Immature natural killer cell (primary cell): ENCODE measurements at regions not wholly inside any gene's neighbourhood (a gene's known extent, or its start where the extent isn't known, plus 50 kb on each side); places are given as distances from the start of the nearest gene placed in this dataset.
"Not testable (repeated sequence)": the region's sequence is repeated elsewhere in the genome, so short reads cannot be mapped to it uniquely, and the experiment has no call there.

Experiments
- DNase-seq, 3 donors: peaks; one replicate each; pipeline ENCODE4 v3.0.0; 2022; ENCODE audit warnings: mixed read lengths in 1 of 3
- H3K27ac Mint-ChIP-seq, 6 donors: one replicate each; pipeline ENCODE4 v1.8.0; 2020; ENCODE audit warnings: mixed read lengths in 6 of 6, mild to moderate bottlenecking in 5 of 6, inconsistent platforms in 4 of 6, moderate library complexity in 3 of 6
- H3K27me3 Mint-ChIP-seq, 3 donors: one replicate each; pipeline ENCODE4 v1.8.0; 2020 to 2021; ENCODE audit warnings: low read depth in 3 of 3, mild to moderate bottlenecking in 3 of 3, mixed read lengths in 3 of 3, moderate library complexity in 3 of 3, inconsistent platforms in 1 of 3
- H3K36me3 Mint-ChIP-seq, 3 donors: one replicate each; pipeline ENCODE4 v1.8.0; 2020; ENCODE audit warnings: mixed read lengths in 3 of 3, inconsistent platforms in 2 of 3, mild to moderate bottlenecking in 2 of 3
- H3K4me1 Mint-ChIP-seq, 2 donors: one replicate each; pipeline ENCODE4 v1.8.0; 2020; ENCODE audit warnings: inconsistent platforms in 2 of 2, mild to moderate bottlenecking in 2 of 2, mixed read lengths in 2 of 2, moderate library complexity in 1 of 2
- H3K4me3 Mint-ChIP-seq, 5 donors: one replicate each; pipeline ENCODE4 v1.8.0; 2020; ENCODE audit warnings: mild to moderate bottlenecking in 5 of 5, mixed read lengths in 5 of 5, inconsistent platforms in 3 of 5, moderate library complexity in 3 of 5
- H3K9me3 Mint-ChIP-seq, 6 donors: one replicate each; pipeline ENCODE4 v1.8.0; 2020; ENCODE audit warnings: mild to moderate bottlenecking in 6 of 6, mixed read lengths in 6 of 6, inconsistent platforms in 4 of 6, moderate library complexity in 3 of 6

DNA sequence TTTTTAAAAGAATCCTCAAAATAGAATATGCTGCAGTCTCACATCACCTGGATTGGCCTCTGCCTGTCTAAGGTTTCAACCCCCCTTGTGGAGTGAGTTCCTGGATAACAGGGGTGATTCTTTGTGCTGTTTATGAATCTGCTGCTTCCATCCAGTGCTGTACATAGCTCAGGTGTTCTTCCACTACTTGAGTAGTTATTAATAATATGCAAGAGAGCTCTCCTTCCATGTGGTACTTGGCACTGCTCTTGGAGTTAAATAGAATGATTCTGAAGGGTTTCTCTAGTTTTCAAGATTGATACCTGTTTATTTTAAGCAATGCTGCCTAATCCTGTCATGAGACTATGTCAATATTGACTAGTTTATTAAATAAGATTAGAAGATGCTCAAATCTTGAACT, 273.6 kb downstream of the RDH14 start:
- H3K4me3 Mint-ChIP-seq = no peak overlapping the region
- H3K27me3 Mint-ChIP-seq = no peaks in the 10 kb centered on the region
- no peaks in the 10 kb centered on the region for H3K4me1 Mint-ChIP-seq
- no peak for DNase-seq
- no peak overlapping the region for H3K27ac Mint-ChIP-seq
- H3K36me3 Mint-ChIP-seq = no peaks in the 10 kb centered on the region
- peaks cover 1 to 11% (median 8%) of the 10 kb centered on the region in 6 donors for H3K9me3 Mint-ChIP-seq

DNA sequence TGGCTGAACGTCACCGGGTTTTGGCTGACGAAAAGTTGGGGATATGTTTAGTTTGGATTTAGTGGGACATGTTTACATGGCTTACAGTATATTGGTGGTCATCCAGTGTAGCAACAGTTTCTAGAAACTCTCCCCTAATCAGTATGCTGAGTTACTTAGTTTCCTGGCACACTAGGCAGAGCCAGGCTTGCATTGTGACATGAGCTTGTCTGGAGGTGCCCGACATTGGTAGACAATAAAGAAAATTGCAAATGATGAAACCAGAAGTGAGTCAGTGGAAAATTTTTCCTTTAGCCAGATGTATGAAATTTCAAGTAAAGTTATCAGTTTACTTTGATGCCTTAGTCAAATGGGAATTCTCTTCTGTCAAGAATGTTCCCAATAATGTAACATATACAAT, 276.1 kb downstream of the RDH14 start:
- H3K27ac Mint-ChIP-seq = no peak overlapping the region
- no peaks in the 10 kb centered on the region for H3K27me3 Mint-ChIP-seq
- H3K9me3 Mint-ChIP-seq = peaks cover 3 to 16% (median 9%) of the 10 kb centered on the region in 6 donors
- no peak for DNase-seq
- H3K36me3 Mint-ChIP-seq = no peaks in the 10 kb centered on the region
- H3K4me3 Mint-ChIP-seq = no peak overlapping the region
- no peaks in the 10 kb centered on the region for H3K4me1 Mint-ChIP-seq

DNA sequence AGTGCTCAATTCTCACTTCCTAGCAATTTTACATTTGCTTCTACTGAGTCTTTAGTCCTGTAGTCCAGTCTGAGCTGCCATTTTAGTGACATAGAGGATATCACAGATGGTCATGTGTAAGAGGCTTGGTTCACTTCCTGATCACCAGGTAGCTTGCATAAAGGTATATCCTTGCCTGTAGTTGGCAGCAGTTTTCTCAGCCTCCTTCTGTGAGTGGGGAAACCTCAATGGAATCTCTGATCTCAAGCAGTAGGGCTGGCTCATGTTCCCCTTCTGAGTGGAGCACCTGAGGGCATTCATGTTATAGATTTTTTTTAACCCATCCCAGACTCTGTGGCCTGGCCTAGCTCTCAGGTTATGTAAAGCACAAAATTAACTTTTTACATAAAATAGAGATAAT, 278.4 kb downstream of the RDH14 start:
- Mint-ChIP-seq H3K27me3 (no peaks in the 10 kb centered on the region), H3K9me3 (peaks cover 4 to 21% (median 9%) of the 10 kb centered on the region in 6 donors), H3K4me1 (no peaks in the 10 kb centered on the region), H3K27ac (no peak overlapping the region), H3K4me3 (no peak overlapping the region), H3K36me3 (no peaks in the 10 kb centered on the region)
- DNase-seq = no peak

DNA sequence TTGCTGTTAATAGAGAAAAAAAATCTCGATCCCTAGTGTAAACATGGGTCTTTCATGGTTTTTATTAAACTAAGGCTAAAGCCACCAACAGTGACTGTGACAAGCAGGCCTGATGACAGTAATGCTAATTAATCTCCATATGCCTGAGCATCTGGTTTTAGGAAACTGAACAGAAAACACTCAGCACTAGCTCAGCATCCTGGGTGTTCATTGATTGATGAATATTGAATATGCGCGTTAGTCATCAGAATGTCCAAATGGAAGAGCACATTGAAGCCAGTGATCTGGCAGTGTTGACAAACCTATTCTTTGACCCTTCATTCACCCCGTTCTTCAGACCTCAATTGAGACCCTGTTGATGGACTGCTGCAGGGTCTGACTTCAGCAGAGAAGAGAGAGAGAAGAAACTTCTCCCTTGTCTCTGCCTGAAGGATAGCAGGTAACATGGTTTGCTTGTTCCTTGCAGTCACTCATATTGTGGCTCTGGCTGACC, 283.8 kb downstream of the RDH14 start:
- DNase-seq = no peak
- Mint-ChIP-seq H3K4me1 (no peaks in the 10 kb centered on the region), H3K9me3 (peaks cover 0 to 10% (median 4%) of the 10 kb centered on the region in 6 donors), H3K27me3 (no peaks in the 10 kb centered on the region), H3K27ac (no peak overlapping the region), H3K36me3 (no peaks in the 10 kb centered on the region), H3K4me3 (no peak overlapping the region)

DNA sequence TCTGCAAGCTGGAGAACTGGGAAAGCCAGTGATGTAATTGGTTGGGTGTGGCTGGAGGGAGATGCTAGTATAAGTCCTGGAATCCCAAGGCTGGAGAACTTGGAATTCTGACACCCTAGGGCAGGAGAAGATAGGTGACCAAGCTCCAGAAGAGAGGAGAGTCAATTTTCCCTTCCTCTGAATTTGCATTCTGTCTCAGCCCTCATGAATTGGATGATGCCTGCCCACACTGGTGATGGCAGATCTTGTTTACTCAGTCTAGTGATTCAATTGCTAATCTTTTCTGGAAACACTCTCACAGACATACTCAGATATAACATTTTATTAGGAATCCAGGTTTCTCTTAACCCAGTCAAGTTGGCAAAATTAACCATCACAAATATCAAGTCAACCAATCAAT, 287.2 kb downstream of the RDH14 start:
- Mint-ChIP-seq H3K27ac (no peak overlapping the region), H3K9me3 (peaks cover 0 to 14% (median 5%) of the 10 kb centered on the region in 6 donors)

DNA sequence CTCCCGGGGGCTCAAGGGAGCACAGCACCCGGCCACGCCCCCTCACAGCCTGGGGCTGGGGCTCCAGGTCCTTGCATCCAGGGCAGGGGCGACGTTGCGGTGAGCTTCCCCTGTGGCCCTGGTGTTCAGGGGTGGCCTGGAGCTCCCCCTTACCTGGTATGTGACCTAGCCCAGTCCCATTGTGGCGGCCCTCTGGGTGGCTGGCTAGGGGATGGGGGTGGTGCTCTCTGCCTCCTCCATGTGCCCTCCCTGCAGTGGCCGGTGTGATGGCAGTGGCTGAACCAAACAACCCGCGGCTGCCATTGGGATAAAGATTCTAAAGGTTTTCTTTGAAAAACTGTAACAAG, 288.3 kb downstream of the RDH14 start:
- peaks cover 0 to 15% (median 5%) of the 10 kb centered on the region in 6 donors for H3K9me3 Mint-ChIP-seq
- H3K27ac Mint-ChIP-seq = no peak overlapping the region
- H3K4me1 Mint-ChIP-seq = no peaks in the 10 kb centered on the region

More for the DNA sequence above, 287.2 kb downstream of the RDH14 start:
- Mint-ChIP-seq H3K36me3 (no peaks in the 10 kb centered on the region), H3K27me3 (no peaks in the 10 kb centered on the region), H3K4me1 (no peaks in the 10 kb centered on the region), H3K4me3 (no peak overlapping the region)
- DNase-seq = no peak

DNA sequence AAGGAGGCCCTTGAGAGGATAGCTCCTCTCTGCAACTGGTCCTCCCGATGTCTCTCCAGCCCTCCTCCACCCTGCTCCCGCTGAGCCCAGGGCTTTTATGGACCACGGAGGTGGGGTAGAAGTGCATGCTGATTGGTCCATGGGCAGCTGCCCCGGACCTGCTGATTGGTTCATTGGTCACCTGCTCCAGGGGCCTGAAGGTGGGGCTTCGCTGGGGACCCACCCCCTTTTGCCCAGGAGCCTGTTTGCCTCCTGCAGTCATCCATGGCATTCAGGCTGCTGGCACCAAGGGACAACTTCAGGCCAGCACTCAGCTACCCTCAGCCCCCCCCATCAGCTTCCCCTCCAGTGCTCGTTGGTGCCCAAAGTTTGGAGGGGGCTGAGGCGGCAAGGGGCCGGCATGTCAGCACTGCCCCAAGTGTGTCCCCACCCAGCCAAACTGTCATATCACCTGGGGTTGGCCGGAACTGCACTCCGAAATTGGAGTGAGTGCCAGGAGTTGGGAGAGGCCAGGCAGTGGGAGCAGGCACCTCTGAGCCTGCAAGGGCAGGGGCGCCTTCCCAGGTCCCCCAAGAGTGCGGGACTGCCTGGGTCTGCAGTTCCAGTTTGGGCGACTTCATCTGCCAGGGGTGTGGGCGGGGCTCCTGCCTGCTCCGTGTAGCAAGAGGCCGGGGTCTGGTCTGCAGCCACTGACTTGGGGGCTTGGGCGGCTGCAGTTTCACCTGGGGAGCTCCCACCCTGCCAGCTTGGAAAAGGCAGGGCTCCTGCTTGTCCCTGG, 288.9 kb downstream of the RDH14 start:
- Mint-ChIP-seq H3K27me3 (no peaks in the 10 kb centered on the region), H3K9me3 (peaks cover 0 to 15% (median 5%) of the 10 kb centered on the region in 6 donors), H3K27ac (no peak overlapping the region), H3K4me1 (no peaks in the 10 kb centered on the region), H3K36me3 (no peaks in the 10 kb centered on the region), H3K4me3 (no peak overlapping the region)
- DNase-seq = no peak

More for the DNA sequence above, 288.3 kb downstream of the RDH14 start:
- Mint-ChIP-seq H3K4me3 (no peak overlapping the region), H3K27me3 (no peaks in the 10 kb centered on the region), H3K36me3 (no peaks in the 10 kb centered on the region)
- DNase-seq = no peak

DNA sequence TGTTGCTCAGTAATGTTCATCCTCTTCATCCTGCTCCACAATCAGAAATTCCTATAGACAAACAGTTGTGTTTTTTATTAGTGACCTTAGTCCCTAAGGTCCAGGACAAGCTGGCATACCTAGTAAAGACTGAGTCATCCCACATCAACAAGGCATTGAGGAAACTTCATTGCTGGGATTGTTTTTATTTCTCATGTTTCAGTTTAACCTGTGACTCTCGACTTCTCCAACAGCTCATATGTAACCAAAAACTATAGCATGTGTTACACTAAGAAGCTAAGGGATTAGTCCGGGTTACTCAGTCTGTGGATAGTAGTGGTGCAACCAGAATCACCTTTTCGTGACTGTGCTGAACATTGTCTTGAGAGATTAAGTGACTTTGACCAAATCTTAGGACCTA, 292.1 kb downstream of the RDH14 start:
- DNase-seq = no peak
- no peak overlapping the region for H3K4me3 Mint-ChIP-seq
- H3K27me3 Mint-ChIP-seq = peaks cover 0 to 3% (median 2%) of the 10 kb centered on the region in 3 donors
- no peak overlapping the region for H3K27ac Mint-ChIP-seq
- peaks cover 0 to 28% (median 6%) of the 10 kb centered on the region in 6 donors for H3K9me3 Mint-ChIP-seq
- no peaks in the 10 kb centered on the region for H3K4me1 Mint-ChIP-seq
- no peaks in the 10 kb centered on the region for H3K36me3 Mint-ChIP-seq

DNA sequence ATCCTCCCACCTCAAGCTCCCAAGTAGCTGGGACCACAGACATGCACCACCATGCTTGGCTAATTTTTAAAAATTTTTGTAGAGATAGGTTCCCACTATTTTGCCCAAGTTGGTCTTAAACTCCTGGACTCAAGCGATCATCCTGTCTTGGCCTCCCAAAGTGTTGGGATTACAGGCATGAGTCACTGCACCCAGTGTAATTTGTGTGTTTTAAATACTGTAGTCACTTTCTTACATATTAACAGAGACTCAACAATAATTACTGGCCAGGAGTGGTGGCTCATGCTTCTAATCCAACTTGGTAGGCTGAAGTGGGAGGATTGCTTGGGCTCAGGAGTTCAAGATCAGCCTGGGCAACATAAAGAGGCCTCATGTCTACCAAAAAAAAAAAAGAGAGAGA, 293.0 kb downstream of the RDH14 start:
- H3K27me3 Mint-ChIP-seq = peaks cover 0 to 3% (median 2%) of the 10 kb centered on the region in 3 donors
- H3K4me1 Mint-ChIP-seq = no peaks in the 10 kb centered on the region
- no peaks in the 10 kb centered on the region for H3K36me3 Mint-ChIP-seq
- peaks cover 0 to 28% (median 6%) of the 10 kb centered on the region in 6 donors for H3K9me3 Mint-ChIP-seq
- H3K4me3 Mint-ChIP-seq = no peak overlapping the region
- no peak overlapping the region for H3K27ac Mint-ChIP-seq
- no peak for DNase-seq

DNA sequence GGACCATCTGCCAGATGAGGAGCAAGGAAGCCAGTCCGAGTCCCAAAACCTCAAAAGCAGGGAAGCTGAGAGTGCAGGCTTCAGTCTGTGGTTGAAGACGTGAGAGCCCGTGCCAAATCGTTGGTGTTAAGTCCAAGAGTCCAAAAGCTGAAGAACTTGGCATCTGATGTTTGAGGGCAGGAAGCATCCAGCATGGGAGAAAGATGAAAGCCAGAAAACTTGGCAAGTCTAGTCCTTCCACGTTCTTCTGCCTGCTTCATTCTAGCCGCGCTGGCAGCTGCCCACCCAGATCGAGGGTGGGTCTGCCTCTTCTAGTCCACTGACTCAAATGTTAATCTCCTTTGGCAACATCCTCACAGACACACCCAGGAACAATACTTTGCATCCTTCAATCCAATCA, 293.8 kb downstream of the RDH14 start:
- not testable (repeated sequence) for H3K4me3 Mint-ChIP-seq, H3K27me3 Mint-ChIP-seq, DNase-seq, H3K36me3 Mint-ChIP-seq, H3K4me1 Mint-ChIP-seq, H3K27ac Mint-ChIP-seq
- H3K9me3 Mint-ChIP-seq = peaks cover 0 to 28% (median 6%) of the 10 kb centered on the region in 6 donors

DNA sequence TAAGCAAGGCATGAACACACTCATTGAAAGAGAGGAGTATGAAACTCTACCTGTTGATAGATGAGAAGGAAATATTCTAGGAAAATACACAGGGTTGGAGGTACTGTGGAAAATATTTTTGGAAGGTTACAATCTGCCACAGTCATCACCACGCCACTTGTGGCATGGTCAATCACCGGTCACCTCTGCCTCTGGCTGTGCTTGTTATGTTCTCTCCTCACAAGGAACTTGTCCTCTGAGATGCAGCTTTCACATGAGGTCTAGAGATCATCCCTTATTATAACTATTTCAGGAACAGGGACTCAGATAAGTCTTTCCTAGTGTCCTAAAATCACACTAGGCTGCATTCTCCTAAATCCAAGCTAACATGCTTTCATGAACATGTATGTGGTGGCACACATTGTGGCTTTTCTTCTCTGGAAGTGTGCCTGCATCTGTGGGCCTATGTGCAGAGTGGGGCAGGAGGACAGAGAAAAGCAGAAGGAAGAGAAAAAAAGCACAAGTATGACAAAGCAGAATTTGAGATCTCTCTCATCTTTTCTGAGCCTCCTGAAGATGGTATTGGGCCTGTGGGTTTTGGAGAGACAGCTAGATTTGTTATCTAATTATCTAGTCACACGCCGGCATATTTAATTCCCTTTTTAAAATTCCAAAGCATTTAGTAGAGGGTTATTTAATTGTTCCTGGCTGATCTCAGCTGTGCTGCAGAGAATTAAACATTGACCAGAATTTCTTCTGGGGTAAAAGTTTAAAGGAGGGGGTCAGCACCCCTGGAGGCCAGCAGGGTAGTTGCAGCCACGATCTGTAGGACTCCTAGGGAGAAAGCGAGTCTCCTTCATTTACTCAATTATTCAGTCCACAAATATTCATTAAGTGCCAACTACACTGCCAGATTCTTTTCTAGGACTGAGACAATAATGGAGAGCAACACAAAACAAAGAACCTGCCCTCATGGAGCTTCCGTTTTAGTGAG, 294.6 kb downstream of the RDH14 start:
- H3K27ac Mint-ChIP-seq = no peak overlapping the region
- H3K36me3 Mint-ChIP-seq = no peaks in the 10 kb centered on the region
- H3K9me3 Mint-ChIP-seq = peaks cover 0 to 25% (median 8%) of the 10 kb centered on the region in 6 donors
- DNase-seq = no peak
- no peak overlapping the region for H3K4me3 Mint-ChIP-seq
- H3K27me3 Mint-ChIP-seq = peaks cover 0 to 3% (median 2%) of the 10 kb centered on the region in 3 donors
- H3K4me1 Mint-ChIP-seq = no peaks in the 10 kb centered on the region

DNA sequence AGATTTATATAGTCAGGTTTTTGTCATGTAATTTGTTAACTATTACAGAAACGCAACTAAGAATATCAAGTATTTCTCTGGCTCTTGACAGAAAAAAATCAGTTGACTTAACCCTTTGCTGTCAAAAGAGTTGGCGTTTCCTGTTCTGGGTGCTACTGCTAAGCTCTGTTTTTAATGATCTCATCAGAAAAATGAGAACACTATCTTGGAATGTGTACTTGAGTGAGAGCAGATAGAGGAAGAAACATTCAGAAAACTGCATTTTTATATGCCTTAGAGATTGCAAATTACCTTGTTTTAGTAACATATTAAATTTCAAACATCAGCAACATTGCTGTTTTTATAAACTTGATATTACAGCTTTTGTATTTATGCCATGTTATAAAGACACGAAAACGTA, 297.9 kb downstream of the RDH14 start:
- Mint-ChIP-seq H3K4me1 (no peaks in the 10 kb centered on the region), H3K27me3 (peaks cover 0 to 3% (median 2%) of the 10 kb centered on the region in 3 donors), H3K9me3 (peaks cover 1 to 18% (median 5%) of the 10 kb centered on the region in 6 donors), H3K27ac (no peak overlapping the region), H3K36me3 (no peaks in the 10 kb centered on the region), H3K4me3 (no peak overlapping the region)
- no peak for DNase-seq

DNA sequence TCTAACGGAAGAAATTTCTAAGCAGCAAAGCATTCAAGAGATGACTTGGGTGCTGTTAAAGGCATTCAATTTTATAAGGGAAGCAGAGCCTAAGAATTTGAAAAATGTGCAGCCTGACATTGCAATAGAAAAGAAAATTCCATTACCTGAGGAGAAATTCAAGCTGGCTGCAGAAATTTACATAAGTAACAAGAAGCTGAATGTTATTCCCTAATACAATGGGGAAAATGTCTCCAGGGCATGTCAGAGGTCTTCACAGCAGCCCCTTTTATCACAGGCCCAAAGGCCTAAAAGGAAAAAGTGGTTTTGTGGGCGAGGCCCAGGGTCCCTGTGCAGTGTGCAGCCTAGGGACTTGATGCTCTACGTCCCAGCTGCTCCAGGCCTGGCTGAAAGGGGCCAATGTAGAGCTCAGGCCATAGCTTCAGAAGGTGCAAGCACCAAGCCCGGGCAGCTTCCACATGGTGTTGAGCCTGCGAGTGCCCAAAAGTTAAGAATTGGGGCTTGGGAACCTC, 306.7 kb downstream of the RDH14 start:
- DNase-seq = no peak
- Mint-ChIP-seq H3K27me3 (peaks cover 0 to 4% (median 0%) of the 10 kb centered on the region in 3 donors), H3K9me3 (peaks cover 0 to 29% (median 9%) of the 10 kb centered on the region in 6 donors), H3K4me3 (no peak overlapping the region), H3K27ac (no peak overlapping the region), H3K36me3 (no peaks in the 10 kb centered on the region), H3K4me1 (no peaks in the 10 kb centered on the region)

DNA sequence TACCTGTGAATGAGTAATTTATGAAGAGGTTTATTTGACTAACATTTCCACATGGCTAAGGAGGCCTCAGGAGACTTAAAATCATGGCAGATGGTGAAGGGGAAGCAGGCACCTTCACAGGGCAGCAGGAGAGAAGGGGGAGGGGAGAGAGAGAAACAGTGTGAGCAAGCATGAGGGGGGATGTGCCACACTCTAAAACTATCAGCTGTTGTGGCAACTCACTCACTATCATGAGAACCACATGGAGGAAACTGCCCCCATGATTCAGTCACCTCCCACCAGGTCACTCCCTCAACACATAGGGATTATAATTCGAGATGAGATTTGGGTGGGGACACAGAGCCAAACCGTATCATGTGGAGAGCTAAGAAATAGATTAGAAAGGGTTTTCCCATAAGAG, 309.0 kb downstream of the RDH14 start:
- Mint-ChIP-seq H3K4me1 (no peaks in the 10 kb centered on the region), H3K27me3 (peaks cover 0 to 5% (median 0%) of the 10 kb centered on the region in 3 donors), H3K9me3 (peaks cover 0 to 23% (median 11%) of the 10 kb centered on the region in 6 donors), H3K36me3 (no peaks in the 10 kb centered on the region), H3K4me3 (no peak overlapping the region), H3K27ac (no peak overlapping the region)
- no peak for DNase-seq
